ENCODE measurements at regions not wholly inside any gene's neighbourhood (a gene's known extent, or its start where the extent isn't known, plus 50 kb on each side); places are given as distances from the start of the nearest gene placed in this dataset.

DNA sequence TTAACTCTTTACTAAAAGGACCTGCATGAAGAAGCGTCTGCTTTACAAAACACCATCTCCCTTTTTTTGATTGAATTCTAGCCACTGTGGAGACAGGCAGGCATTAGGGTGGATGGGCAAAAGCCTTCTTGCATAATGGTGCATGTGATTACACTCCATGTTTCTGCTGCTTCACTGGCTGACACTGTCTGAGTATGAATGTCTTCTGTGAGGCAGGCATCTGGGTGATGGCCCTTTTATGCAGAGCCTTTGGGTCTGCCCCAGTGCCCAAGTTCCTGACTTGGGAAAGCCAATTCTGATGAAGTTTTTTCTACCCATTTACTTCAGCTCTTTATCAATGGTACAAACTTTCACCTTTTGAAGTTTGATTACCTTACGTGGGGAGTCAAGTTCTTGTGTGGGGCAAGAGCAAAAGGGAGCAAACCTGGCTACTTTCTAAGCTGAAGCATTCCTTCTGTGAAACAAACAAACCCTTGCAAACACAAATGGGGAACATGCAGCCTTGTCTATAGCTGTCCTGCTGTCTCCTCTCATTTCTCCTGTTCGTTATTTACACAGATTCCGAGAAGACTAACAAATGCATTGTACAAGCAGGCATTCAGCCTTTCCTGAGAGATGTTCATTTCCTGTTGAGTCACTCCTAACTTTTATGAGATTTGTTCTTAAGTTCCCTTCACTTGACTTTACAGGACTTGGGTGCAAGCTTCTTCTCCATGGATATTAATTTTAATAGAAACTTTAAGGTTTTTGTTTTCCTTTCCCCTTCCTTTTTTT lies 301.9 kb downstream of the TLL1 start:
- no peaks in the 10 kb centered on the region for H3K9me3 ChIP-seq (ENCODE audit: control insufficient read depth, insufficient read depth, low read length)
- no peak overlapping the region for H3K27ac ChIP-seq (ENCODE audit: low read depth, low read length)
- TF ChIP-seq, protein P1, sequence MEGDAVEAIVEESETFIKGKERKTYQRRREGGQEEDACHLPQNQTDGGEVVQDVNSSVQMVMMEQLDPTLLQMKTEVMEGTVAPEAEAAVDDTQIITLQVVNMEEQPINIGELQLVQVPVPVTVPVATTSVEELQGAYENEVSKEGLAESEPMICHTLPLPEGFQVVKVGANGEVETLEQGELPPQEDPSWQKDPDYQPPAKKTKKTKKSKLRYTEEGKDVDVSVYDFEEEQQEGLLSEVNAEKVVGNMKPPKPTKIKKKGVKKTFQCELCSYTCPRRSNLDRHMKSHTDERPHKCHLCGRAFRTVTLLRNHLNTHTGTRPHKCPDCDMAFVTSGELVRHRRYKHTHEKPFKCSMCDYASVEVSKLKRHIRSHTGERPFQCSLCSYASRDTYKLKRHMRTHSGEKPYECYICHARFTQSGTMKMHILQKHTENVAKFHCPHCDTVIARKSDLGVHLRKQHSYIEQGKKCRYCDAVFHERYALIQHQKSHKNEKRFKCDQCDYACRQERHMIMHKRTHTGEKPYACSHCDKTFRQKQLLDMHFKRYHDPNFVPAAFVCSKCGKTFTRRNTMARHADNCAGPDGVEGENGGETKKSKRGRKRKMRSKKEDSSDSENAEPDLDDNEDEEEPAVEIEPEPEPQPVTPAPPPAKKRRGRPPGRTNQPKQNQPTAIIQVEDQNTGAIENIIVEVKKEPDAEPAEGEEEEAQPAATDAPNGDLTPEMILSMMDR (IDR thresholded peaks at IDR 0.05; ENCODE audit: low read depth, low read length), result no peak
- H3K4me3 ChIP-seq (ENCODE audit: low read depth, low read length), result no peak overlapping the region
- POLR2A ChIA-PET, result no interaction called here
- no peaks in the 10 kb centered on the region for H3K27me3 ChIP-seq (ENCODE audit: control insufficient read depth, insufficient read depth, low read length)
- no peak for DNase-seq (ENCODE audit: low read depth, low spot score)
- CTCF ChIA-PET, result interaction anchor here (1.1 kb wide), 1 partner anchor 9 kb away, joined by 3 read pairs; no protein-coding TSS in a partner anchor

DNA sequence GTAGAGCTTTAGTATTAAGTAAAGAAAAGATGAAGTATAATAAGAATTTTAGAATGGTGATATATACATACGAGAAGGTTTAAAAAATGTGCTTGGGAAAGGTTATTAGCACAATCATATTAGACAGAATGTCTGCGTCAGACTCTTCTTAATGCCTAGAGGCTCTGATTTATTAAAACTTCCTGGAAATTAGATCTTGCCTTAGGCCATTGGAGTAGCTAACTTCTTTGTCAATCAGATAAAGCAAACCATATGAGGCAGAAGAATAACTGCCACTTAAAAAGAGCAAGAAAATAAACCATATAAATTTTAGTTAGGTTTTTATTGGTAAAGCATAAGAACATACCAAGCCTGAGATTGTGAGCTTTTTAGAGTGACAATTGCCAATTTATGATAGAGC lies 309.1 kb downstream of the TLL1 start:
- H3K4me3 ChIP-seq (ENCODE audit: low read depth, low read length), result no peak overlapping the region
- CTCF ChIA-PET, result interaction anchor here (0.6 to 1.0 kb wide), 2 partner anchors 16 to 648 kb away, joined by 4 read pairs; no protein-coding TSS in a partner anchor
- no peak for DNase-seq (ENCODE audit: low read depth, low spot score)
- no peaks in the 10 kb centered on the region for H3K9me3 ChIP-seq (ENCODE audit: control insufficient read depth, insufficient read depth, low read length)
- POLR2A ChIA-PET, result no interaction called here
- no peak overlapping the region for H3K27ac ChIP-seq (ENCODE audit: low read depth, low read length)
- H3K27me3 ChIP-seq (ENCODE audit: control insufficient read depth, insufficient read depth, low read length), result no peaks in the 10 kb centered on the region
- TF ChIP-seq, protein P1 (IDR thresholded peaks at IDR 0.05; ENCODE audit: low read depth, low read length), result no peak

DNA sequence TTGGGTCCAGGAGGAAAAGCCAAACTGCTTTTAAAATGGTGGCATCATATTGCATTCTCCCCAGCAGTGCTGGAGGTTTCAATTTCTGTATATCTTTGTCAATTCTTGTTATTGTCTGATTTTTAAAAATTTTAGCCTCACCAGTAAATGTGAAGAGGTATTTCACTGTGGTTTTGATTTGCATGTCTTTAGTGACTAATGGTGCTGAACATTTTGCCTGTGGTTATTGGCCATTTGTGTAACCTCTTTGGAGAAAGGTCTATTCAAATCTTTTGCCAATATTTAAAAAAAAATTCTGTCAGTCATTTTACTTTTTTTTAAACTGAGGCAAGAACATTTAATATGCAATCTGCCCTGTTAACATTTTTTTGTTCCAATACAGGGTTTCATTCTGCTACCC lies 322.1 kb downstream of the TLL1 start:
- H3K9me3 ChIP-seq (ENCODE audit: control insufficient read depth, insufficient read depth, low read length), result peaks cover 13% of the 10 kb centered on the region
- ChIA-PET POLR2A (no interaction called here), CTCF (no interaction called here)

DNA sequence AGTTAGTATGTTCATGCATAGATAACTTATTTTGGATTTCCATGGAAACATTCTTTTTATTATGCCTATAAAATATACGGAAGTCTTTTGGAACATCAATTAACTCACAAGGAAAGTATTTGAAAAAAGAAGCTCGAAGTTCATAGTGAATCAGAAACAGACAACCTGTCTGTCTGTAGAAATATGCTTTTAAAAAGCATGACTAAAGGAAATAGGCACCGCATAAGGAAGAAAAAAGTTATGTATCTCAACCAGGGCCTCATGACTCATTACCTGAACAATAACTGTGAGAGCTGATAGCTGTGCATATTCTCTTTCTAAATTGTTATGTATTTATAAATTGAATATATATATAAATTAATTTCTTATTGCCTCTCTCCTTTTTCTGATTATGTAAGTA lies 324.1 kb downstream of the TLL1 start:
- no peak for DNase-seq (ENCODE audit: low read depth, low spot score)
- Histone ChIP-seq H3K9me3 (ENCODE audit: control insufficient read depth, insufficient read depth, low read length) (peaks cover 10% of the 10 kb centered on the region), H3K27me3 (ENCODE audit: control insufficient read depth, insufficient read depth, low read length) (no peaks in the 10 kb centered on the region), H3K4me3 (ENCODE audit: low read depth, low read length) (no peak overlapping the region), H3K27ac (ENCODE audit: low read depth, low read length) (no peak overlapping the region)
- ChIA-PET CTCF (no interaction called here), POLR2A (no interaction called here)
- TF ChIP-seq, protein P1 (IDR thresholded peaks at IDR 0.05; ENCODE audit: low read depth, low read length), result no peak

More for the DNA sequence above, 322.1 kb downstream of the TLL1 start:
- no peak overlapping the region for H3K4me3 ChIP-seq (ENCODE audit: low read depth, low read length)
- DNase-seq (ENCODE audit: low read depth, low spot score), result no peak
- TF ChIP-seq, protein P1 (IDR thresholded peaks at IDR 0.05; ENCODE audit: low read depth, low read length), result no peak
- no peak overlapping the region for H3K27ac ChIP-seq (ENCODE audit: low read depth, low read length)
- no peaks in the 10 kb centered on the region for H3K27me3 ChIP-seq (ENCODE audit: control insufficient read depth, insufficient read depth, low read length)

DNA sequence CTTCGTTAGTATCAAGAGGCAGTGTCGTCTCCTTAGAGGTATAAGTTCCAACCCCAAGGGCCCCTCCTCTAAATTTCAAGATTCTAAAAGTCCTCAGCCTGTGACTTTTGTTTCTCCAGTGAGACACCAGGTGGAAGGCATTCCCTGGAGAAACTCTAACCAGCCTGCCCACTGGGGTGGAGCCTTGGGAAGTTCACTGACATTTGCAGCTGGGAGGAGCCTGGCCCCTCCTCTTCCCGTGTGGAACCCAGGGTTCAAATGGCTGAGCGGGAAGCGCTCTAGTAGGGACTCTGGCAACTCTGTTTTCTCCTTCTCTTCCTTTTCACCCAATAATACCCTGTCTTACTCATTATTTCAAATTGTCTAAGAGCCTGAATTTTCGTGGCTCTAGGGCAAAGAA lies 325.0 kb downstream of the TLL1 start:
- ChIA-PET POLR2A (no interaction called here), CTCF (interaction anchor here (0.7 kb wide), 1 partner anchor 1228 kb away, joined by 3 read pairs; no protein-coding TSS in a partner anchor)
- H3K4me3 ChIP-seq (ENCODE audit: low read depth, low read length), result no peak overlapping the region
- no peak for DNase-seq (ENCODE audit: low read depth, low spot score)
- no peak overlapping the region for H3K27ac ChIP-seq (ENCODE audit: low read depth, low read length)
- TF ChIP-seq, protein P1 (IDR thresholded peaks at IDR 0.05; ENCODE audit: low read depth, low read length), result no peak
- peaks cover 10% of the 10 kb centered on the region for H3K9me3 ChIP-seq (ENCODE audit: control insufficient read depth, insufficient read depth, low read length)
- H3K27me3 ChIP-seq (ENCODE audit: control insufficient read depth, insufficient read depth, low read length), result no peaks in the 10 kb centered on the region
